ENCODE measurements at regions not wholly inside any gene's neighbourhood (a gene's known extent, or its start where the extent isn't known, plus 50 kb on each side); places are given as distances from the start of the nearest gene placed in this dataset.
A peak's percentile ranks its signal among the peaks of the same experiment; 100 is the strongest.

- no peak for DNase-seq
These were observed 341.2 kb upstream of the SLC14A2 start for GRCh38 chr18:45274026-45274425.

GRCh38 chr18:45275367-45276113 is 339.7 kb upstream of the SLC14A2 start:
- peak; percentile 53 for DNase-seq

- DNase-seq, result no peak
These were observed 338.4 kb upstream of the SLC14A2 start for GRCh38 chr18:45276878-45277277.

- DNase-seq, result no peak
These were observed 337.4 kb upstream of the SLC14A2 start for GRCh38 chr18:45277908-45278307.

GRCh38 chr18:45280481-45281276 is 334.6 kb upstream of the SLC14A2 start:
- no peak for DNase-seq

- DNase-seq, result no peak
These were observed 333.0 kb upstream of the SLC14A2 start for GRCh38 chr18:45282101-45282812.

GRCh38 chr18:45284174-45284573 is 331.1 kb upstream of the SLC14A2 start:
- no peak for DNase-seq

GRCh38 chr18:45284851-45285250 is 330.4 kb upstream of the SLC14A2 start:
- no peak for DNase-seq

- no peak for DNase-seq
These were observed 330.0 kb upstream of the SLC14A2 start for GRCh38 chr18:45285251-45285650.

- DNase-seq, result no peak
These were observed 328.8 kb upstream of the SLC14A2 start for GRCh38 chr18:45286431-45286830.

GRCh38 chr18:45287531-45287930 is 327.7 kb upstream of the SLC14A2 start:
- DNase-seq, result no peak

- DNase-seq, result no peak
These were observed 324.9 kb upstream of the SLC14A2 start for GRCh38 chr18:45290364-45290763.

- DNase-seq, result no peak
These were observed 323.4 kb upstream of the SLC14A2 start for GRCh38 chr18:45291621-45292615.

- DNase-seq, result no peak
These were observed 319.9 kb upstream of the SLC14A2 start for GRCh38 chr18:45295388-45295787.

GRCh38 chr18:45298986-45299385 is 316.3 kb upstream of the SLC14A2 start:
- no peak for DNase-seq

- DNase-seq, result no peak
These were observed 312.2 kb upstream of the SLC14A2 start for GRCh38 chr18:45303026-45303425.

- DNase-seq, result no peak
These were observed 310.7 kb upstream of the SLC14A2 start for GRCh38 chr18:45304558-45304957.

- DNase-seq, result no peak
These were observed 302.6 kb upstream of the SLC14A2 start for GRCh38 chr18:45312555-45313126.

- no peak for DNase-seq
These were observed 299.1 kb upstream of the SLC14A2 start for GRCh38 chr18:45316127-45316526.

GRCh38 chr18:45317948-45318640 is 297.2 kb upstream of the SLC14A2 start:
- peak; percentile 34 for DNase-seq

- DNase-seq, result no peak
These were observed 294.6 kb upstream of the SLC14A2 start for GRCh38 chr18:45320724-45321123.

Data from NCI-H2171 treated with DMSO at 0.1 percent for 48 hours (cell line).